ENCODE measurements at regions not wholly inside any gene's neighbourhood (a gene's known extent, or its start where the extent isn't known, plus 50 kb on each side); places are given as distances from the start of the nearest gene placed in this dataset.
A peak's percentile ranks its signal among the peaks of the same experiment; 100 is the strongest.

DNA sequence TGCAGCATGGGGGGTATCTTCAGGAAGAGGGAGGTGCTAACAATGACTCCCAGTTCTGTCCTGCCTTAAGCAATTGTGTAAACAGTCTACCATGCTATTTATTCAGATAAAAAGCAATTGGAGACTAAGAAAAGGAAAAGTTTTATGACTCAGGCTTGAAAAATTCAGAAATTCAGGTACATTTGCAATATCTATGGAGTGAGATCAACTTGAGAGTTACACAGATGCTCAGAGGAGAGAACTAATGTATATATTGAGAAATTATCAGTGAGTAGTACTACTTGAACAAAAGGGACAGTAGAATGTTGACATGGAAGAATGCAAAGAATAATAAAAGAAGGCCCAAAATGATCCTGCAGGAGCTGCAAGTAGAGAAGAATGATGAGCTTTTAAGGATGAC is 277.6 kb upstream of the DACH1 start:
- no peaks in the 10 kb centered on the region for H3K9me3 ChIP-seq (ENCODE audit: control insufficient read depth in 2 of 2, insufficient read depth in 1 of 2, low read depth in 1 of 2, low read length in 1 of 2)
- no peaks in the 10 kb centered on the region for H3K27me3 ChIP-seq (ENCODE audit: control insufficient read depth in 3 of 3, insufficient read depth in 3 of 3, low read length in 3 of 3)
- FAIRE-seq, result no peak

DNA sequence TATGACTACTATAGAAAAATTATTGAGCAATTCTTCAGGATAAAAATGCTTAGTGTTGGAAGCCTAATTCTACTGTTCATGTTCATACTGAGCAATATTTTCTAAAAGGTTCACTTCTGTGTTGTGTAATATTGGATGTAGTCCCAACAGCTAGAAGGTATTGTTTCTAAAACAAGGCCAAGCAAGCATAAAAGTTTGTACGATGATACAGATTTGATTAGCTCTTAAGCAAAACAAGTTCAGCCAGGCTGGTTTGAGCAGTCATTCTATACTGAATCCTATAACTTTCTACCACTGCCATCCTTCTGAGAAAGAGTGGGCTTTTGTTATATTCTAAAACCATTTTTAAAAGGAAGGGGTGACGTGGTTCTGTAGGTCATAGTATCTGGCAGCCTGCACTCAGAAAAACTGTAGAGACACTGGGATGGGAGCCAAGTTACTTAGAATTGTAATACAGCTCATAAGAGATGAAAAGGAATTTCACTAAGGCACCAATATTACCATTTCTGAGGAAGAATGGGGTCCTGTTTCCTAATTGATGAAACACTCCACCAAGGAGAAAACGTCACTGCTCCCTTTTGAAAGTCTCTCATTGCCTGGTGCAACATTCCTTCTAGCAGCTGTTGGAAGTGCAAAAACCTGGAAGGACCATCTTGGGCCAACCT is 275.0 kb upstream of the DACH1 start:
- Histone ChIP-seq H3K4me1 (ENCODE audit: control insufficient read depth in 3 of 3, insufficient read depth in 2 of 3, low read depth in 1 of 3, low read length in 2 of 3) (no peaks in the 10 kb centered on the region), H3K36me3 (ENCODE audit: control insufficient read depth in 3 of 3, insufficient read depth in 2 of 3, low read depth in 1 of 3, low read length in 3 of 3) (no peaks in the 10 kb centered on the region), H3K9me3 (ENCODE audit: control insufficient read depth in 2 of 2, insufficient read depth in 1 of 2, low read depth in 1 of 2, low read length in 1 of 2) (no peaks in the 10 kb centered on the region), H3K4me3 (ENCODE audit: low read depth in 1 of 3, low read length in 3 of 3) (no peak overlapping the region), H3K27me3 (ENCODE audit: control insufficient read depth in 3 of 3, insufficient read depth in 3 of 3, low read length in 3 of 3) (no peaks in the 10 kb centered on the region), H3K27ac (ENCODE audit: low read depth in 1 of 3, low read length in 2 of 3) (no peak overlapping the region)
- FAIRE-seq (no peak), DNase-seq (no peak)
- WGBS, 3 donors, result 55 to 68% (median 68%) methylated on average over 3 of the region's 3 CpGs

More for the DNA sequence above, 277.6 kb upstream of the DACH1 start:
- H3K4me3 ChIP-seq (ENCODE audit: low read depth in 1 of 3, low read length in 3 of 3), result no peak overlapping the region
- H3K27ac ChIP-seq (ENCODE audit: low read depth in 1 of 3, low read length in 2 of 3), result no peak overlapping the region
- H3K36me3 ChIP-seq (ENCODE audit: control insufficient read depth in 3 of 3, insufficient read depth in 2 of 3, low read depth in 1 of 3, low read length in 3 of 3), result no peaks in the 10 kb centered on the region
- no peak for DNase-seq
- no peaks in the 10 kb centered on the region for H3K4me1 ChIP-seq (ENCODE audit: control insufficient read depth in 3 of 3, insufficient read depth in 2 of 3, low read depth in 1 of 3, low read length in 2 of 3)

DNA sequence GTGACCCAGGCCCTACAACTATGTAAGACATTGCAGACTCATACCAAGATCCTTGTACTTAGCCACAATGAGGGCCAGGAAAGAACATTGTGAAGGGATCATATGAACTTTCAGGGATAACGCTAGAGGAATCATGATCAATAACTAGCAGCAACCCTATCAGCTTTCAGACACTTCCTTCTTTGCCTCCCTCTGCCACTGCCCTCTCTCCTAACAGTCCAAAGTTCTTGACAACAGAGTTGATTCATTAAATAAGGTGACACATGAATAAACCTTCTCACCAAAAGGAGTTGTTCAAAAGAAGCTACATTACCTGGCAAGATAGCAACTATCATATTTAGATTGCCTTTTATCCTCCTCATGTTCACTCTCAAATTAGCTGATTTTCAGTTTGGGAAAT is 272.2 kb upstream of the DACH1 start:
- no peaks in the 10 kb centered on the region for H3K27me3 ChIP-seq (ENCODE audit: control insufficient read depth in 3 of 3, insufficient read depth in 3 of 3, low read length in 3 of 3)
- H3K36me3 ChIP-seq (ENCODE audit: control insufficient read depth in 3 of 3, insufficient read depth in 2 of 3, low read depth in 1 of 3, low read length in 3 of 3), result no peaks in the 10 kb centered on the region
- DNase-seq, result peak in 1 of 2 donors; percentile 29
- WGBS, 3 donors, result 4 to 34% (median 18%) methylated on average over 1 of the region's 1 CpG
- FAIRE-seq, result no peak
- H3K9me3 ChIP-seq (ENCODE audit: control insufficient read depth in 2 of 2, insufficient read depth in 1 of 2, low read depth in 1 of 2, low read length in 1 of 2), result no peaks in the 10 kb centered on the region
- H3K27ac ChIP-seq (ENCODE audit: low read depth in 1 of 3, low read length in 2 of 3), result no peak overlapping the region
- no peaks in the 10 kb centered on the region for H3K4me1 ChIP-seq (ENCODE audit: control insufficient read depth in 3 of 3, insufficient read depth in 2 of 3, low read depth in 1 of 3, low read length in 2 of 3)
- no peak overlapping the region for H3K4me3 ChIP-seq (ENCODE audit: low read depth in 1 of 3, low read length in 3 of 3)

DNA sequence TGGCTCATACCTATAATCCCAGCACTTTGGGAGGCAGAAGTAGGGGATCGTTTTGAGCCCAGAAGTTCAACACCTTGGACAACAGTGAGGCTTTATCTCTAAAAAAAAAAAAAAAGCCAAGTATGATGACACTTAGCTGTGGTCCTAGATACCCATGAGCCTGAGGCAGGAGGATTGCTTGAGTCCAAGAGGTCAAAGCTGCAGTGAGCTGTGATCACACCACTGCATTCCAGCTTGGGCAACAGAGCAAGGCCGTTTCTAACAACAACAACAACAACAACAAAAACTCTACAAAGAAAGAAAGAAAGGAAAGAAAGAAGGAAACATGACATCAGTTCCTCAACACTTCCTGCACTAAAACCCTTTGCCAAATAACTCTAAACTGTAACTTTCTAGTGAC is 265.1 kb upstream of the DACH1 start:
- FAIRE-seq, result no peak
- H3K9me3 ChIP-seq (ENCODE audit: control insufficient read depth in 2 of 2, insufficient read depth in 1 of 2, low read depth in 1 of 2, low read length in 1 of 2), result no peaks in the 10 kb centered on the region
- H3K4me1 ChIP-seq (ENCODE audit: control insufficient read depth in 3 of 3, insufficient read depth in 2 of 3, low read depth in 1 of 3, low read length in 2 of 3), result no peaks in the 10 kb centered on the region
- H3K36me3 ChIP-seq (ENCODE audit: control insufficient read depth in 3 of 3, insufficient read depth in 2 of 3, low read depth in 1 of 3, low read length in 3 of 3), result no peaks in the 10 kb centered on the region
- WGBS, 3 donors, result 36 to 66% (median 64%) methylated on average over 2 of the region's 2 CpGs
- no peak overlapping the region for H3K4me3 ChIP-seq (ENCODE audit: low read depth in 1 of 3, low read length in 3 of 3)
- no peaks in the 10 kb centered on the region for H3K27me3 ChIP-seq (ENCODE audit: control insufficient read depth in 3 of 3, insufficient read depth in 3 of 3, low read length in 3 of 3)
- no peak overlapping the region for H3K27ac ChIP-seq (ENCODE audit: low read depth in 1 of 3, low read length in 2 of 3)
- DNase-seq, result no peak

DNA sequence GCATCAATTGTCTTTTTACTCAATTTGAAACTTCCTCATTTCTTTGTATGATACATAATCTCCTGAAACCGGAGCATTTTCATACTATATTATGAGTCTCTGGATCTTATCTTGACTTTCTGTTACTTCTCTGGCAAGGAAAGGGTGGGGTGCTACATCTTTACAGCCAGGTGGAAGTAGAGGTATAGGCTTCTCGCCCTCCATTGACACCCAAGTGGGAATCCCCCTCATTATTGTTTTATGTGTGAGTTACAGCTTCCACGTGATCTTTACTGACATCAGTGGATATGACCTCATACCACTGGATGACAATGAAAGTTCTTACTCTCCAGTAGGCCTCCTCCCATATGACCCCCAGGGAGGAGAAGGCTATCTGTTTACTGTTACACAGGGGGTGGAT is 262.1 kb upstream of the DACH1 start:
- 36 to 53% (median 37%) methylated on average over 3 of the region's 3 CpGs for WGBS, 3 donors
- no peaks in the 10 kb centered on the region for H3K4me1 ChIP-seq (ENCODE audit: control insufficient read depth in 3 of 3, insufficient read depth in 2 of 3, low read depth in 1 of 3, low read length in 2 of 3)
- no peak for FAIRE-seq
- H3K27ac ChIP-seq (ENCODE audit: low read depth in 1 of 3, low read length in 2 of 3), result no peak overlapping the region
- no peaks in the 10 kb centered on the region for H3K36me3 ChIP-seq (ENCODE audit: control insufficient read depth in 3 of 3, insufficient read depth in 2 of 3, low read depth in 1 of 3, low read length in 3 of 3)
- no peak for DNase-seq
- no peaks in the 10 kb centered on the region for H3K27me3 ChIP-seq (ENCODE audit: control insufficient read depth in 3 of 3, insufficient read depth in 3 of 3, low read length in 3 of 3)
- H3K9me3 ChIP-seq (ENCODE audit: control insufficient read depth in 2 of 2, insufficient read depth in 1 of 2, low read depth in 1 of 2, low read length in 1 of 2), result no peaks in the 10 kb centered on the region
- no peak overlapping the region for H3K4me3 ChIP-seq (ENCODE audit: low read depth in 1 of 3, low read length in 3 of 3)

DNA sequence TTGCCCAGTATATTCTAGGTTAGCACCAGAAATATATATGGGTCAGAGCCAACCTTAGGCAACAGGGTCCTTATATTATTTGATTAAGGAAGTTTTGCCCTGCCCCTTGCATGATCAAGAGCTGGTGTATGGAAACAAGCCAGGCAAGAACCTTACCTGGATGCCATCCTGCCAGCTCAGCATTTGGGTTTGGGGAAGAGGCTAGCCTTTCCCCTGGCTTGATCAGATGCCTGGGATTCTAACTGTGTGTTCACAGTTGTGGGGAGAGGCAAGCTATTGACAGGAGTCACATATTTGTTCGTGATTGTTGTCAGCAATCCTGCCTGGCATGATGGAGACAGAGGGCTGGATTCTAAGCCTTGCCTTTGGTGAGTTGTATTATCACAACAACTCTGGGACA is 260.0 kb upstream of the DACH1 start:
- Histone ChIP-seq H3K9me3 (ENCODE audit: control insufficient read depth in 2 of 2, insufficient read depth in 1 of 2, low read depth in 1 of 2, low read length in 1 of 2) (no peaks in the 10 kb centered on the region), H3K27ac (ENCODE audit: low read depth in 1 of 3, low read length in 2 of 3) (no peak overlapping the region), H3K36me3 (ENCODE audit: control insufficient read depth in 3 of 3, insufficient read depth in 2 of 3, low read depth in 1 of 3, low read length in 3 of 3) (no peaks in the 10 kb centered on the region), H3K27me3 (ENCODE audit: control insufficient read depth in 3 of 3, insufficient read depth in 3 of 3, low read length in 3 of 3) (no peaks in the 10 kb centered on the region), H3K4me3 (ENCODE audit: low read depth in 1 of 3, low read length in 3 of 3) (no peak overlapping the region), H3K4me1 (ENCODE audit: control insufficient read depth in 3 of 3, insufficient read depth in 2 of 3, low read depth in 1 of 3, low read length in 2 of 3) (no peaks in the 10 kb centered on the region)
- FAIRE-seq (no peak), DNase-seq (no peak)
- 19 to 58% (median 30%) methylated on average over 1 of the region's 1 CpG for WGBS, 3 donors

DNA sequence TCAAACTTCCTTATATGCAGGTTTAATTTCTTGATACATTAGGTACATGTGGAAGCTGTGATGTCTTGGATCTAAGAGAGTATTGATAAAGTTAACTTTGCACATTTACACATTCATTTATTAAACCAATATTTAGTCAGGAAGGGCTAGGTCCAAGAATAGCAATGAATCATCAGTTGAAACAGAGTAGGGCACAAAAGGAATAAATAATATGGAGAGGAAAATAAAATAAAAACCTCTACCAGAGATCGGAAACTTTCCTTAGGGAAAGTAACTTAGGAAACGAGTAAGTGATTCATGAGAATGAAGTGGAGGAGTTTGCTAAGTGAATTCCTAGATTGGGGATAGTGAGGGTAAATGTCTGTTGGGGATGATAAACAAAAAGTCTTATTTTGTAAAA is 259.4 kb upstream of the DACH1 start:
- 53 to 65% (median 56%) methylated on average over 2 of the region's 2 CpGs for WGBS, 3 donors
- FAIRE-seq (no peak), DNase-seq (no peak)
- no peaks in the 10 kb centered on the region for H3K36me3 ChIP-seq (ENCODE audit: control insufficient read depth in 3 of 3, insufficient read depth in 2 of 3, low read depth in 1 of 3, low read length in 3 of 3)
- no peaks in the 10 kb centered on the region for H3K9me3 ChIP-seq (ENCODE audit: control insufficient read depth in 2 of 2, insufficient read depth in 1 of 2, low read depth in 1 of 2, low read length in 1 of 2)
- no peak overlapping the region for H3K4me3 ChIP-seq (ENCODE audit: low read depth in 1 of 3, low read length in 3 of 3)
- no peak overlapping the region for H3K27ac ChIP-seq (ENCODE audit: low read depth in 1 of 3, low read length in 2 of 3)
- H3K4me1 ChIP-seq (ENCODE audit: control insufficient read depth in 3 of 3, insufficient read depth in 2 of 3, low read depth in 1 of 3, low read length in 2 of 3), result no peaks in the 10 kb centered on the region
- H3K27me3 ChIP-seq (ENCODE audit: control insufficient read depth in 3 of 3, insufficient read depth in 3 of 3, low read length in 3 of 3), result no peaks in the 10 kb centered on the region

DNA sequence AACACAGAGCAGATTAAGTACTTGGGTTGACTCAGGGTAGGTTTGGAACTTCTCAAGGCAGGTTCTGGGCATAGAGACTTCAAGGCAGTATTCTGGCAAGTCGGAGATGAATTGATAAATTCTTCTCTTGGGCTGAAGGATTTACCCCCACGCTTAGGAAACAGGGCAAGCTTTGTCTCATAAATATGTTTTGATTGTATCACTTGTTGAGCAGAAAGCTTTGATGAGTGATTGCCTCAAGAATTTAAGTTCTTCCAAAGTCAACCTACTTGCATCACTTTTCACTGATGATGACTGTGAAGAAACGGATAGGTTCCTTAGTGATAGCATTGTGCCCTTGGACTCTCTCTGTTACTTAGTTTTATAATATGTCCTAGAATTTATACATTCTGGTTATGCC is 258.6 kb upstream of the DACH1 start:
- no peaks in the 10 kb centered on the region for H3K9me3 ChIP-seq (ENCODE audit: control insufficient read depth in 2 of 2, insufficient read depth in 1 of 2, low read depth in 1 of 2, low read length in 1 of 2)
- H3K4me1 ChIP-seq (ENCODE audit: control insufficient read depth in 3 of 3, insufficient read depth in 2 of 3, low read depth in 1 of 3, low read length in 2 of 3), result no peaks in the 10 kb centered on the region
- no peaks in the 10 kb centered on the region for H3K27me3 ChIP-seq (ENCODE audit: control insufficient read depth in 3 of 3, insufficient read depth in 3 of 3, low read length in 3 of 3)
- DNase-seq, result no peak
- WGBS, 3 donors, result 76 to 81% (median 80%) methylated on average over 3 of the region's 3 CpGs
- H3K4me3 ChIP-seq (ENCODE audit: low read depth in 1 of 3, low read length in 3 of 3), result no peak overlapping the region
- no peak for FAIRE-seq
- no peak overlapping the region for H3K27ac ChIP-seq (ENCODE audit: low read depth in 1 of 3, low read length in 2 of 3)
- H3K36me3 ChIP-seq (ENCODE audit: control insufficient read depth in 3 of 3, insufficient read depth in 2 of 3, low read depth in 1 of 3, low read length in 3 of 3), result no peaks in the 10 kb centered on the region

DNA sequence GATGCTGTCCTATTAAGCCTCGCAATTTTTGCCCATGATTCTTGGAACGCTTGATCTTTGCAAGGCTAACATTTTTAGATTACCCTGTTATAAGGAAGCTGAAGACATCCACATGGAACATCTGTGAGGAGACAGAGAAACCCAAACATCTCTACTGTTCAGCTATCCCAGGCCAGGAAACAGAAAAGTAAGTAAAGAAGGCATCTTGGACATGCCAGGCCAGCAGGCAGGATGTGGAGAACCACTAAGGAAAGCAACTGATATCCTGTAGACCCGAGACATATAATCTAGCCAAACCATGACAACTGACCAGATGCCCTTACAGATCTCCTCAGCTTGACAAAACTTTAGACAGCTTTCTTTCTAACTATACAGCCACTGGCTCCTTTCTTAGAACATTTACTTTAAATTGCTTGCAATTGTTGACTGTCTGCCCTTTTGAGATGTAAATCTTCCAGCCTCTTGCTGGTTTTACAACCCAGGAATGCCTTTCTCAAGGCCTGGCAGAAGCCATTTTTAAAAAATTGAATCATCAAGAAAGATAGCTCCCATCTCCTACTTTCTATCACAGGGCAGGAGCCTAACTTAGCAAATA is 255.8 kb upstream of the DACH1 start:
- Histone ChIP-seq H3K27me3 (ENCODE audit: control insufficient read depth in 3 of 3, insufficient read depth in 3 of 3, low read length in 3 of 3) (no peaks in the 10 kb centered on the region), H3K4me1 (ENCODE audit: control insufficient read depth in 3 of 3, insufficient read depth in 2 of 3, low read depth in 1 of 3, low read length in 2 of 3) (no peaks in the 10 kb centered on the region), H3K27ac (ENCODE audit: low read depth in 1 of 3, low read length in 2 of 3) (no peak overlapping the region), H3K4me3 (ENCODE audit: low read depth in 1 of 3, low read length in 3 of 3) (no peak overlapping the region), H3K36me3 (ENCODE audit: control insufficient read depth in 3 of 3, insufficient read depth in 2 of 3, low read depth in 1 of 3, low read length in 3 of 3) (no peaks in the 10 kb centered on the region), H3K9me3 (ENCODE audit: control insufficient read depth in 2 of 2, insufficient read depth in 1 of 2, low read depth in 1 of 2, low read length in 1 of 2) (no peaks in the 10 kb centered on the region)
- no peak for DNase-seq
- 75 to 80% (median 79%) methylated on average over 3 of the region's 3 CpGs for WGBS, 3 donors
- no peak for FAIRE-seq

All from small intestine (tissue), 7 donors.